Keratinocyte (primary cell): ENCODE measurements at regions not wholly inside any gene's neighbourhood (a gene's known extent, or its start where the extent isn't known, plus 50 kb on each side); places are given as distances from the start of the nearest gene placed in this dataset.

Experiments used
- EZH2 ChIP-seq: IDR thresholded peaks from one replicate; pipeline ENCODE4 v1.6.1; 2012; ENCODE audit warnings: inconsistent platforms, mild to moderate bottlenecking, low read length, moderate library complexity
- TF ChIP-seq, protein P1 (sequence below), 3 experiments: IDR thresholded peaks in 1 of 3; conservative IDR thresholded peaks in 1 of 3; optimal IDR thresholded peaks in 1 of 3; 2 replicates in 2 of 3; 3 replicates in 1 of 3; pipeline versions ENCODE3 to v1.5.1; 2011; ENCODE audit warnings: low read length in 3 of 3, mild to moderate bottlenecking in 3 of 3, moderate library complexity in 2 of 3, control low read depth in 1 of 3, inconsistent platforms in 1 of 3; ENCODE audit not compliant: insufficient read depth in 2 of 3; ENCODE audit errors: extremely low read depth in 1 of 3

GRCh38 chr13:89584058-89584620 lies 1763.3 kb upstream of the MIR17HG start:
- TF ChIP-seq EZH2 = no peak
- TF ChIP-seq, protein P1, sequence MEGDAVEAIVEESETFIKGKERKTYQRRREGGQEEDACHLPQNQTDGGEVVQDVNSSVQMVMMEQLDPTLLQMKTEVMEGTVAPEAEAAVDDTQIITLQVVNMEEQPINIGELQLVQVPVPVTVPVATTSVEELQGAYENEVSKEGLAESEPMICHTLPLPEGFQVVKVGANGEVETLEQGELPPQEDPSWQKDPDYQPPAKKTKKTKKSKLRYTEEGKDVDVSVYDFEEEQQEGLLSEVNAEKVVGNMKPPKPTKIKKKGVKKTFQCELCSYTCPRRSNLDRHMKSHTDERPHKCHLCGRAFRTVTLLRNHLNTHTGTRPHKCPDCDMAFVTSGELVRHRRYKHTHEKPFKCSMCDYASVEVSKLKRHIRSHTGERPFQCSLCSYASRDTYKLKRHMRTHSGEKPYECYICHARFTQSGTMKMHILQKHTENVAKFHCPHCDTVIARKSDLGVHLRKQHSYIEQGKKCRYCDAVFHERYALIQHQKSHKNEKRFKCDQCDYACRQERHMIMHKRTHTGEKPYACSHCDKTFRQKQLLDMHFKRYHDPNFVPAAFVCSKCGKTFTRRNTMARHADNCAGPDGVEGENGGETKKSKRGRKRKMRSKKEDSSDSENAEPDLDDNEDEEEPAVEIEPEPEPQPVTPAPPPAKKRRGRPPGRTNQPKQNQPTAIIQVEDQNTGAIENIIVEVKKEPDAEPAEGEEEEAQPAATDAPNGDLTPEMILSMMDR (optimal IDR thresholded peaks at IDR 0.05 in 1 of 3, IDR thresholded peaks at IDR 0.05 in 1 of 3, conservative IDR thresholded peaks at IDR 0.05 in 1 of 3; ENCODE audit: extremely low read depth in 1 of 3, insufficient read depth in 2 of 3, low read length in 3 of 3) = no peak
